HPDE6-E6E7 (cell line): ENCODE measurements at regions not wholly inside any gene's neighbourhood (a gene's known extent, or its start where the extent isn't known, plus 50 kb on each side); places are given as distances from the start of the nearest gene placed in this dataset.

Experiments used
- DNase-seq: peaks from one replicate; pipeline ENCODE4 v3.0.0; 2011; ENCODE audit warnings: missing footprints; ENCODE audit errors: extremely low spot score

DNA sequence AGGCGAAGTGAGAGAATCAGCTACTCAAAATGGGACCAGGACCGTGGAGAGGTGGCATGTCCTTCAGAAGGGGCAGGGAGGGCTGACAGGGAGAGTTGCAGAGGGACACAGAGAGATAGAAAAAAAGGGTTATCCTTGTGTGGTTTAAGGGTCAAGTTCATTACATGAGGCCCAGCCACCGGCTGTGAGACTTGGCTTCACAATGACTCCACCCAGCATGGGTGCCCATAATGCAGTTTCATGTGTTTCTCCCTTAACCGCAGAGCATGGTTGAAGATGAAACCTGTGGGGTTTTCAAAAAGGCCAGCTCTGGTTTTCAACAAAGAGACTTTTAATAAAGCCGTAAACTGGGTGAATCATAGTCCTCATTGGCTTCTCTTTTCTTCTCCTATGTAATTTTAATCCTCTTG is 164.6 kb downstream of the KLF5 start:
- no peak for DNase-seq

DNA sequence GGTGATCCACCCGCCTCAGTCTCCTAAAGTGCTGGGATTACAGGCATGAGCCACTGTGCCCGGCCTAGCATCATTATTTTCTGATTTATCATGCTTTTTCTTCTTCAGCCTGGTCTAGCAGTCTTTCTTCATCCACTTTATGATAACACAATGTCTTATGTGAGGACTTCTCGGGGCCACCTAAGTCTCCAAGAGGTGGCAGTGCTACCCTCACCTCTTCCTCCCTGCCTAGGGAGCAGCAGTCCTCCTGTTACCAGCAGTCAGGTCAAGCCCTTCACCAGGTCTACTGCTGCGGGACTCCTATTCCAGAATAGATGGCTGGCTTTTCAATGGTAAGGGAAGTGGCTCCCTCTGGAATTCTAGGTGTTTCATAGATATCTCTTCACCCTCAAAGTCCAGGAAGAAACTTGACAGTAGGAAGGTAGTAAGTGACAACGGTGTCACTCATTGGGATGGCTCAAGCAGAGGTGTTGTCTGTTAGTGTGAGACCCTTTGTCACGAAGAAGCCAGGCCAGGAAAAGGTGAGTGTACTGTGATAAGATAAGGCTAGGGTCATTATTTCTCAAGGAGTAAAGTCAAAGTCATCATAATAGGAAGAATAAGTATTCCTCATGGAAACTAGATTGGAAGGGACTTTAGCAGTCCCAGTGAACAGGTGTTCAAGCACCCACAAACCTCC is 164.0 kb downstream of the KLF5 start:
- DNase-seq, result no peak

DNA sequence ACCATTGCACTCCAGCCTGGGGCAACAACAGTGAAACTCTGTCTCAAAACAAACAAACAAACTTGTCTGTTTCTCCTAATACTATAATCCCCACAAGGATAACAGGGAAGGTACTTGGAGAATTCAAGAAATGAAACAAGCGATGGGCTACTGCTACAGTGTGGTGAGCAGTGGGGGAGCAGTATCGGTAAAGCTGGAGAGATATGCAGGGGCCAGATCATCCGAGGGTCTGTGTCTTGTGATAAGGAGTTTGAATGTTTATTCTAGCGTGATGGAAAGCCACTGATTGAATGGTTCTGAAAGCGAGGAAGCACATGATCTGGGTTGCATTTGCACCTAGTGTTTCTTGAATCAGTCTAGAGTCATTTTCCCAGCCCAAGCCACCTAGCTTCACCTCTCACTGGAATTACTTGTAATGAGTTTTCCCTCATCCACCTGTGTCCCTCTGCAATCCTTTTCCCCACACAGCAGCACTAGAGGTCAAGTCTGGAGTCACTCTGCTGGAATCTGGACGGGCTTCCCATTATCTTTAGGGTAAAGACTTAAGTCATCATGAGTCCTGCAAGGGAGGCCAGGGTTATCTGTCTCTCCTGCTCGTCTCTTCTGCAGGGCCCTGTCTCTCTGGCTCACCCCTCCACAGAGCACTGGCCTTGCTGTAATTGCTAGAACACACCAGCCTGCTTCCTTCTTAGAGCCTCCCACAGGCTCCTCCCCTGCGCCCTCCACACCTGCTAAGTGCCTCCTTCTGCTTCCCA is 162.3 kb downstream of the KLF5 start:
- no peak for DNase-seq

- DNase-seq, result no peak
These were observed 159.4 kb downstream of the KLF5 start for GRCh38 chr13:73218181-73218580.

DNA sequence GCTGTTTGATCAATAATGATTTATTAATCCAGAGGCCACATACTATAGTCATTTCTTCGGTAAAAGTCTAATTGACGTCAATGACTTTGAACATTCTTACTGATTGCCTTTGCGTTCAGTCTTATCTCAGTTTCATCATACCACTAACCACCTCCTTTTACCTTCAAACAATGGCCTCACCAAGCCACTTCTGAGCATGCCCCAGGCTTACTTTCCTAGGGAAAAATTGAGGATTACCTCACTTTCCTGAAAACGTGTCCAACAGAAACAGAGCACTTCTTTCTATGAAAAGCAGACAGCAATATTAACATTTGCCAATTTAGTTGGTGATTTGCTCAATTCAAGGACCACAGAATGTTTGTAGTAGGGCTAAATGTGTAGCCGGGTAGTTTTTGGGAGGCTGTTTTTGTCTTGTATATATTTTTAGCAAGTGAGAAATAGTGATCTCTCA is 157.6 kb downstream of the KLF5 start:
- no peak for DNase-seq

GRCh38 chr13:73215823-73216222 is 157.0 kb downstream of the KLF5 start:
- DNase-seq, result no peak

DNA sequence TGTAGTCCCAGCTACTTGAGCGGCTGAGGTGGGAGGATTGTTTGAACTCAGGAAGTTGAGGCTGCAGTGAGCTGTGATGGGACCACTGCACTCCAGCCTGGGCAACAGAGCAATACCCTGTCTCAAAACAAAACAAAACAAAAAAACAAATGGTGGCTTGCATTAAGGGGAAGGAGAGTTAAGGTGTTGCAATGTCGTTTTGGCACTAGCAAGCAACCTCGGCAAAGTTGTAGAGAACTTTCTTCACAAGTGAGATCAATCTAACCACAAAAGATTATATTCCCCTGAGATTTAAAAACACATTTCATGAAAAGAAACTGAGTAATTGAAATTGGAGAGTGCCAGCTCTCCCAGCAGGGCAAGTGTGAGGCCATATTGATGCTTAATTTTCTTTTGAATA is 153.7 kb downstream of the KLF5 start:
- no peak for DNase-seq

GRCh38 chr13:73210218-73210883 is 151.5 kb downstream of the KLF5 start:
- no peak for DNase-seq

DNA sequence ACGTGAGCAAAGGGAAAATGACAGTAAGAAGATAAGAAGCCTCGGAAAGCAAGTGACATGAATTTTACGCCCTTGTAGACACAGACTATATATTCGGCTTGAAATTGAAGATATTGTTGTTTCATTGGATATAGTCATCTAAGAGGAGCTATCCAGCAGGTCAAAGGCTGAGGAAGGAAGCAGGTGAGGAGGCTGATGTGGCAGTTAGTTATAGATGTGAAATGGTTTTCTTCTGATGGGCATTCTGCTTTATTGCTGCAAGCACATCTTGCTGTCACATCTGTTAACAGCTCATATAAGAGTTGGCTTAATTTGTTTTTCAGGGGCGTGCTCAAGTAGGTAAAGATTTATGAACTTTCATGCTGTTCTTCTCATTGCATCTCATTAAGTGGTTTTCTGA is 146.1 kb downstream of the KLF5 start:
- no peak for DNase-seq

DNA sequence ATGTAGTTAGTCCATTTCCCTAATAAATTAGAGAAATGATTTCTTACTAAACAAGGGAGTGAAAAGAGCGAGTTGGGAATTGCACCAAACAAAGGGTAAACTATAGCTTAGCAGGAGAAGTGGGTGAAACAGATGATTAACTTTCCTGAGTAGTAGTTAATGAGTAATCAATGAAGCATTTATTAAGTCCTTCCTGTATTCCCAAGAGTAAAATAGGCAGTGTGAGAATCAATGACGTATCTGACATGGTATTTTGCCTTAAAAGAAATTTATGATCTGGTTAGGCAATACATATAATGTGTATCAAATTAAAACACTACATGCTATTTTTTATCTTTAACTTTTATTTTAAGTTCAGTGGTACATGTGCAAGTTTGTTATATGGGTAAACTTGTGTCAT is 142.8 kb downstream of the KLF5 start:
- no peak for DNase-seq

- no peak for DNase-seq
These were observed 140.2 kb downstream of the KLF5 start for GRCh38 chr13:73198991-73199411.

DNA sequence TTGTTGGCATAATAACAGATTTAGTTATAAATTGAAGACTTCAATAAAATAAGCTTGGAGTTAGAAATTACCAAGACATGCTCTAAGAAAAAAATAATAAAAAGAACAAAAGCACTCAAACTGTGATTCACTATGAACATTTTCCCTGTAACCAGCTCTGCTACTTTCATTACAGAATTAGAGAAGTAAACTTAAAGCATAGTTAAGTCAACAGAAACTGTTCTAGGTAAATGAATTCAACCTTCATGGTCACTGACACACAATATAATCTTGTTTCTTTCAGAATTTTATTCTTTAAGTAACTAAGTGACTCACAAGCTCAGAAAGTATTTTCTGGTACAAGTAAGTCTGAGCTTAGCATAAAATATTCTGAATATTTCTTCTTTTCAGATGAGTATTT is 136.3 kb downstream of the KLF5 start:
- no peak for DNase-seq

DNA sequence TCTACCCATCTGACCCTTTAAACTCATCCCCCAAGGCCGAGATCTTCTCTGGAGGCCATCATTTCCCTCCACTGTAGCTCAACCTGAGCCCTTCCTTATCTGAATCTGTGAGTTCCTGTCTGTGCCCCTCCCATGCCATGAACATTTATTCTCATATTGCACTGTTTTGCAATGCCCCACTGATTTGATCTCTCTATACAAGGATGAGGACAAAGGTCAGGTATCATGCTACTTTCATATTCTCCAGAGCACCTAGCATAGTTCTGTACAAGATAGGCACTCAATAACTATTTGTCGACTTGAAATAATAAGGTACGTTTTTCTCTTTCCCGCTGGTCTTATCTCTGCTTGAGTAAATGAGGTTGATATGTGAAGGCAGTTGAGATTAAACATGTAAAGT is 135.5 kb downstream of the KLF5 start:
- DNase-seq, result no peak

DNA sequence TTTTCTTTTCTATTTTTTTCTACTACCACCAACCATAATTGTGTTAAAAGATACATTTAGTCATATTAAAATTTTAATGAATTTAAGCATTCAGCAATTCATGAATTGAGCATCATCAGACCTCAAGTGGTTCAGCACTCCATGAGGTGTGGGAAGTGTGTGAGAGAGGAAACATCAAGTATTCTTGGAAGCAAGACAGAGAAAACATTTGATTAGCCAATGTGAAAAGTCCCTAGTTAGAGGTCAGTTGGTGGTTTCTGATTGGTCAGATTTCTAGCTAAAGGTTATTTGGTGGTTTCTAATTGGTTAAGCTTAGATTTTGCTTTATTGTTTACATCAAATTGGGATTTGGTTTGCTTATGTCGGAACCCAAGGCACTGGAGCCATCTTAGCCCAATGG is 134.7 kb downstream of the KLF5 start:
- DNase-seq, result no peak

DNA sequence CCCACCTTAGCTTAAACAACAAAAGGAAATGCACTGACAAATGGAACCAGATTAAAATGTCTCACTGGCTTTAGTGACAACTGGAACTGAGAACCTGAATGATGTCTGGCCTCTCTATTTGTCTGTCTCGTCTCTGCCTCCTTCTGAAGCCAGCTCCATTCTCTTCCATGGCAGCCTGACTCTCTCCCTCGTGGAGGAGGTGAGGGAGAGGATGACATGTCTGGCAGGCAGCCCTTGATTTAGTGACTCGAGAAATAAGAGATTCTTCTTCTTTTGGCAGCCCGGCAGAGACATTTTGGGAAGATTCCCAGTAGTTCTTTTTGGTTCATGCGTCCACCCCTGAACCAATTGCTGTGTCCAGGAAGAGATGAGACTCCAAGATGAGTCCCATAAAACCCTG is 131.7 kb downstream of the KLF5 start:
- DNase-seq, result no peak

DNA sequence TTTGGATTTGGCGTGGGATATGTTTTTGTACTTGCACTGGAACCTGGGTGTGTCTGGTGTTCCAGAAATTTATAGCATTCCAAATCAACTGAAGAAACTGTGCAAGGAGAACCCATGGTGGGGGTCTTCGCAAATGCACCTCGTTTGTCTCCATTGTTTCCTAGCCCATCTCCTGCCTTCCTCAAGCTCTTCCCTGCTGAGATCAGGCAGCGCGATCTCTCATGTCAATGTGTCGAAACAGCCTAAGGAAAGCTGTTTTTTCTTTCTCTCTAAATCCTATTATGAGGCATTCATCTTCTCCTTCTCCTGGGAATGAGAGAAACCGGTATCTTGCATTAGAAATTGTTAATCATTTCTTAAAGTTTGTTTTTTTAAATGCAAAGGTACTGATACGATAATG is 131.0 kb downstream of the KLF5 start:
- DNase-seq, result no peak

DNA sequence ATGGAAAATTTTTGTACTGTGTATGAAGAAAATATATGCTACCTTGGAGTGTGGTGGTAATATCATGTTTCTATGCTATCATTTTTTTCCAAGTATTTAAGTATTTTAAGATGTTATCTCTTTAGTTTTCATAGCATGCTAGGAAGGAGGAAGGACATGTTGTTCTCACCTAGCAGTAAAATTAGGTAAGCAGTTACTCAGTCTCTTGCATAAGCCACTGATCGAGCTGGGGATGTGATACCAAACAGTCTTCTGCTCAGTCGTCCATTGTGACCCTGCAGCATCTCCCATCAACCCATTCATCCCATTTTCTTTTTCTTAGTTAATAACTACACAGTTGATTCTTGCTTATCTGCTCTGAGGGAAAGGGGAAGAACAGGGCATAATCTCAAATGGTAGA is 130.6 kb downstream of the KLF5 start:
- no peak for DNase-seq

GRCh38 chr13:73187106-73187505 is 128.3 kb downstream of the KLF5 start:
- DNase-seq, result no peak

GRCh38 chr13:73179650-73180274 is 121.0 kb downstream of the KLF5 start:
- no peak for DNase-seq

DNA sequence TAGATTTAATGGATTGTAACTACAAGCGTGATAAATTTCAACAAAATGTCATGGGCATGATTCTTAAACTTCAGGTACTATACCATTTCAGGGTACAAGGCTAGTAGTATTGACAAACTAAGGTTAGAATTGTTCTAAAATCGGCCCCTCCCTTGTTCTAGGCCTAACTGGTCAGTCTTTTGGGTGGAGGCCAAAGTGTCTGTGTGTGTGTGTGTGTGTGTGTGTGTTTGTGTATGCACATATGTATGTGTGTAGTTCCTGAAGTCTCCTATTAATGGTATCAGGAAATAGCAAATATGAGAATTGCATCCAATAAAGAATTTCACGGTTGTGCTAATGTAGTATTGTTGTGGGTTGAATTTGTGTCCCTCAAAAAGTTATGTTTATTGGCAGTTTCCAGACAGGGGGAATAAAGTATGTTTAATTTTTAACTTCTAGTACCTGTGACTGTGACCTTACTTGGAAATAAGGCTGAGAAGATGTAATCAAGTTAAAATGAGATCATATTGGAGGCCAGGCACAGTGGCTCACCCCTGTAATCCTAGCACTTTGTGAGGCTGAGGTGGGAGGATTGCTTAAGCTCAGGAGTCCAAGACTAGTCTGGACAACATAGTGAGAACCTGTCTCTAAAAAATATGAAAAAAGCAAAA is 119.2 kb downstream of the KLF5 start:
- DNase-seq, result no peak

DNA sequence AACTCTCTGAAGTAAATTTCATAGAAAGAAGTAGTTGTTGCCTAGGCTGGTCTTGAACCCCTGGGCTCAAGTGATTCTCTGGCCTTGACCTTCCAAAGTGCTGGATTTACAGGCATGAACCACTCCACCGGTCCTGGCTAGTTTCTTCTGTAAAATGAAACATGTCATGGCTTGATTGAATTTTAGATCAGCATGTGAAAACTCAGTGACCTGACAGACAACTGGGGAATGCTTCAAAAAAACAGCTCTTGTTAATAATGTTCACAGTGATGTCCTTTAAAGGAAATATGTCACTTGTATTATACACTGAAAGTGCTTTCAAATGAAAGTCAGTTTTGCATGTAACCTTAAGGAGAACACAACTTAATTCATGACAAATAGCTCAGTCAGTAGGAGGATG is 118.2 kb downstream of the KLF5 start:
- no peak for DNase-seq

DNA sequence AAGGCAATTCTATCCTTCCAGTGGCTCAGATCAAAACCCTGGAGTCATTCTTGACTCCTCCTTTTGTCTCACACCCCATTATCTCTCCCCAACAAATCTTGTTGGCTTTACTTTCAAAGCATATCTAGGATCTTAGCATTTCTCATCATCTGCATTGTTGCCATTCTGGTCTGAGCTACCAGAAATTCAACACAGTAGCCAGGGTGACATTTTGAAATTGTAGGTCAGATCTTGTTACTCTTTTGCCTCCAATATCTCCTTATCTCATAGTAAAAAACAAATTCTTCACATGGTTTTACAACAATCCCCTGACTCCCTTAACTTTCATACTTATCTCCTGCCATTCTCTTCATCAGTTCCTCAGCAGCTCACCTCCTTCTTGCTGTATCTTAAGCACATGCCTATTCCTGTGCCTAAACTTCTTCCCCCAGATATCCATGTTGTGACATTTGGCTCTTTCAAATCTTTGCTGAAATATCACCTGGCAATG is 115.8 kb downstream of the KLF5 start:
- DNase-seq, result no peak
